ENCODE measurements at regions not wholly inside any gene's neighbourhood (a gene's known extent, or its start where the extent isn't known, plus 50 kb on each side); places are given as distances from the start of the nearest gene placed in this dataset.

DNA sequence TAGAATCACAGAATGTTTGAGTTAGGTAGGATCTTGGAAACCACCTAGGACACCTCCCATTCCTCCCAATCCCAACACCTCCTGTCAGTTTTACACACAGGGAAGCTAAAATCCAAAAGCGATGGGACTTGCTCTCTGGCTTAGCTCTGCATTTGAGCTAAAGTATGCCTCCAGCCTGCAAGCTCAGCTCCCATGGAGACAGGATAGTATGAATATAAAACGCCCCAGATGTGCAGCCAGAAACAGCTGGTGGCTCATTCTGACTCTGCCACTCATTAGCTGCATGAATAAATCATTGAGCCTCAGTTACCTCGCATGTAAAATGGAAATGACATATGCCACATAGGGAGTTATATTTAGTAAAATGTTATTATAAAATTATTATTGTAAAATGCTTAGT is 336.0 kb downstream of the SUCLA2 start:
- Mint-ChIP-seq H3K9me3 (peaks cover 3 to 7% of the 10 kb centered on the region in 2 experiments; a peak in 4 of 5 replicates), H3K27ac (0 out of 7 replicates have a peak overlapping the region, but pooled peaks of 1 of the 3 experiments have one; percentile 32), H3K27me3 (ENCODE audit: low read depth) (no peaks in the 10 kb centered on the region), H3K4me3 (no peak overlapping the region), H3K4me1 (peaks cover 0 to 10% of the 10 kb centered on the region in 2 experiments; a peak in 3 of 4 replicates), H3K36me3 (ENCODE audit: insufficient read depth in 1 of 3, low read depth in 3 of 3) (peaks cover 0 to 2% (median 0%) of the 10 kb centered on the region in 3 experiments; a peak in 1 of 7 replicates)
- no peaks in the 10 kb centered on the region for H4K20me1 ChIP-seq (ENCODE audit: control insufficient read depth, insufficient read depth, insufficient read length)
- H2BK5ac ChIP-seq (ENCODE audit: insufficient read length, low read length), result no peak overlapping the region
- H3K23ac ChIP-seq (ENCODE audit: insufficient read length, low read depth, low read length), result no peak overlapping the region
- no peak overlapping the region for H3K4ac ChIP-seq (ENCODE audit: low read depth, low read length)
- no peak overlapping the region for H2BK15ac ChIP-seq (ENCODE audit: low read depth, low read length)
- H3T11ph ChIP-seq (ENCODE audit: low read length), result no peak overlapping the region
- no peak overlapping the region for H3K9ac ChIP-seq (ENCODE audit: extremely low read depth, insufficient read length, low read length)
- no peak overlapping the region for H3K18ac ChIP-seq (ENCODE audit: insufficient read length, low read depth, low read length)
- no peak for DNase-seq
- H4K5ac ChIP-seq (ENCODE audit: insufficient read length, low read depth, low read length), result no peak overlapping the region
- no peak overlapping the region for H2AK5ac ChIP-seq (ENCODE audit: insufficient read length, low read length)
- H4K91ac ChIP-seq (ENCODE audit: insufficient read length, low read depth, low read length), result no peak overlapping the region
- no peaks in the 10 kb centered on the region for H3K79me1 ChIP-seq (ENCODE audit: insufficient read depth, low read depth, low read length, poor library complexity, severe bottlenecking)
- TF ChIP-seq, protein P1, sequence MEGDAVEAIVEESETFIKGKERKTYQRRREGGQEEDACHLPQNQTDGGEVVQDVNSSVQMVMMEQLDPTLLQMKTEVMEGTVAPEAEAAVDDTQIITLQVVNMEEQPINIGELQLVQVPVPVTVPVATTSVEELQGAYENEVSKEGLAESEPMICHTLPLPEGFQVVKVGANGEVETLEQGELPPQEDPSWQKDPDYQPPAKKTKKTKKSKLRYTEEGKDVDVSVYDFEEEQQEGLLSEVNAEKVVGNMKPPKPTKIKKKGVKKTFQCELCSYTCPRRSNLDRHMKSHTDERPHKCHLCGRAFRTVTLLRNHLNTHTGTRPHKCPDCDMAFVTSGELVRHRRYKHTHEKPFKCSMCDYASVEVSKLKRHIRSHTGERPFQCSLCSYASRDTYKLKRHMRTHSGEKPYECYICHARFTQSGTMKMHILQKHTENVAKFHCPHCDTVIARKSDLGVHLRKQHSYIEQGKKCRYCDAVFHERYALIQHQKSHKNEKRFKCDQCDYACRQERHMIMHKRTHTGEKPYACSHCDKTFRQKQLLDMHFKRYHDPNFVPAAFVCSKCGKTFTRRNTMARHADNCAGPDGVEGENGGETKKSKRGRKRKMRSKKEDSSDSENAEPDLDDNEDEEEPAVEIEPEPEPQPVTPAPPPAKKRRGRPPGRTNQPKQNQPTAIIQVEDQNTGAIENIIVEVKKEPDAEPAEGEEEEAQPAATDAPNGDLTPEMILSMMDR (conservative IDR thresholded peaks at IDR 0.05), result no peak
- WGBS (ENCODE audit: extremely low coverage, insufficient read length, low lambda C conversion rate), result no CpG with 5 or more reads among the region's 3 CpGs
- no peak overlapping the region for H3K14ac ChIP-seq (ENCODE audit: insufficient read depth, low read length)
- H3K27me3 ChIP-seq (ENCODE audit: insufficient read depth, low read length), result no peaks in the 10 kb centered on the region
- no peaks in the 10 kb centered on the region for H3K4me1 ChIP-seq (ENCODE audit: insufficient read depth, low read length)
- H3K79me2 ChIP-seq (ENCODE audit: insufficient read depth, low read length), result no peaks in the 10 kb centered on the region
- no peaks in the 10 kb centered on the region for H3K9me3 ChIP-seq (ENCODE audit: control insufficient read depth, low read depth, low read length)
- H2AFZ ChIP-seq (ENCODE audit: low read length), result no peak overlapping the region
- no peak overlapping the region for H4K8ac ChIP-seq (replicated peaks; ENCODE audit: insufficient read length, low read depth, low read length)
- no peak overlapping the region for H2BK120ac ChIP-seq (ENCODE audit: low read depth, low read length, poor library complexity, severe bottlenecking)
- no peak overlapping the region for H3K27ac ChIP-seq (ENCODE audit: insufficient read length, low read depth, low read length)
- no peak overlapping the region for H3K56ac ChIP-seq (ENCODE audit: insufficient read length, low read depth, low read length)
- H3K4me2 ChIP-seq (ENCODE audit: insufficient read depth, insufficient read length, low read length), result no peak overlapping the region
- no peak overlapping the region for H2BK20ac ChIP-seq (ENCODE audit: low read depth, low read length, poor library complexity, severe bottlenecking)
- H2BK12ac ChIP-seq (ENCODE audit: insufficient read length, low read depth, low read length), result no peak overlapping the region
- H3K23me2 ChIP-seq (ENCODE audit: insufficient read length, low read depth, low read length, poor library complexity, severe bottlenecking), result no peaks in the 10 kb centered on the region

Measured in H9 (cell line).